CD14-positive monocyte (primary cell): ENCODE measurements at regions not wholly inside any gene's neighbourhood (a gene's known extent, or its start where the extent isn't known, plus 50 kb on each side); places are given as distances from the start of the nearest gene placed in this dataset.
"Not testable (repeated sequence)": the region's sequence is repeated elsewhere in the genome, so short reads cannot be mapped to it uniquely, and the experiment has no call there.

Experiments
- DNase-seq, 3 donors: peaks; one replicate each; pipeline ENCODE4 v3.0.0-alpha.2; 2011 to 2022
- H2AFZ ChIP-seq: 2 replicates; pipeline ENCODE4 v1.6.0; 2012; ENCODE audit warnings: mild to moderate bottlenecking, low read depth, low read length, inconsistent platforms; ENCODE audit not compliant: insufficient read depth, poor library complexity, severe bottlenecking
- H3K27ac ChIP-seq, 2 donors: 1 replicate in 1 of 2; 2 replicates in 1 of 2; pipeline ENCODE4 v1.5.1; 2012 to 2013; ENCODE audit warnings: low read length in 2 of 2, control low read depth in 1 of 2, inconsistent platforms in 1 of 2, low read depth in 1 of 2, mild to moderate bottlenecking in 1 of 2
- H3K27me3 ChIP-seq, 2 donors: one replicate each; pipeline versions ENCODE4 v1.6.0 to v1.6.1; 2011 to 2013; ENCODE audit warnings: low read length in 2 of 2; ENCODE audit not compliant: control insufficient read depth in 2 of 2, insufficient read depth in 2 of 2
- H3K36me3 ChIP-seq, 2 donors: replicated peaks in 1 of 2; 1 replicate in 1 of 2; 2 replicates in 1 of 2; pipeline versions ENCODE4 v1.5.1 to v1.6.1; 2012 to 2013; ENCODE audit warnings: low read length in 2 of 2, control low read depth in 1 of 2, inconsistent platforms in 1 of 2, mild to moderate bottlenecking in 1 of 2; ENCODE audit not compliant: insufficient read depth in 2 of 2, control insufficient read depth in 1 of 2
- H3K4me1 ChIP-seq, 2 donors: 1 replicate in 1 of 2; 2 replicates in 1 of 2; pipeline versions ENCODE4 v1.5.1 to v1.6.1; 2012 to 2013; ENCODE audit warnings: low read length in 2 of 2, control low read depth in 1 of 2, inconsistent platforms in 1 of 2, mild to moderate bottlenecking in 1 of 2, moderate library complexity in 1 of 2; ENCODE audit not compliant: insufficient read depth in 2 of 2, control insufficient read depth in 1 of 2
- H3K4me2 ChIP-seq: replicated peaks from 2 replicates; pipeline ENCODE3; 2012; ENCODE audit warnings: low read length, moderate library complexity, mild to moderate bottlenecking; ENCODE audit not compliant: poor library complexity, severe bottlenecking; ENCODE audit errors: extremely low read depth
- H3K4me3 ChIP-seq, 3 experiments: fragments of 200-600 bp in 1 of 3; sonication (generic) in 1 of 3; replicated peaks in 1 of 3; 1 replicate in 2 of 3; 2 replicates in 1 of 3; pipeline ENCODE4 v1.5.1; 2011 to 2013; ENCODE audit warnings: low read length in 3 of 3, mild to moderate bottlenecking in 3 of 3, control low read depth in 2 of 3, low read depth in 2 of 3, inconsistent platforms in 1 of 3, moderate library complexity in 1 of 3
- H3K79me2 ChIP-seq: 2 replicates; pipeline ENCODE4 v1.6.0; 2012; ENCODE audit warnings: mild to moderate bottlenecking, control low read depth, inconsistent platforms, low read length, moderate library complexity; ENCODE audit not compliant: insufficient read depth
- H3K9ac ChIP-seq: 2 replicates; pipeline ENCODE4 v1.6.0; 2017; ENCODE audit warnings: low read length, mild to moderate bottlenecking; ENCODE audit not compliant: insufficient read depth, poor library complexity, severe bottlenecking
- H3K9me3 ChIP-seq, 2 donors: replicated peaks in 1 of 2; 1 replicate in 1 of 2; 2 replicates in 1 of 2; pipeline versions ENCODE4 v1.5.1 to v1.6.1; 2012 to 2013; ENCODE audit warnings: low read length in 2 of 2, control low read depth in 1 of 2; ENCODE audit not compliant: control insufficient read depth in 1 of 2, insufficient read depth in 1 of 2
- H4K20me1 ChIP-seq: 2 replicates; pipeline ENCODE4 v1.6.0; 2012; ENCODE audit warnings: mild to moderate bottlenecking, low read length, control low read depth, moderate library complexity; ENCODE audit not compliant: insufficient read depth
- H3K27ac Mint-ChIP-seq, 7 donors: one replicate each; pipeline ENCODE4 v1.8.0; 2020; ENCODE audit warnings: mild to moderate bottlenecking in 7 of 7, mixed read lengths in 7 of 7, moderate library complexity in 6 of 7, inconsistent platforms in 2 of 7
- H3K27me3 Mint-ChIP-seq, 3 donors: one replicate each; pipeline ENCODE4 v1.8.0; 2021 to 2022; ENCODE audit warnings: low read depth in 3 of 3, mild to moderate bottlenecking in 3 of 3, mixed read lengths in 3 of 3, moderate library complexity in 3 of 3, inconsistent platforms in 1 of 3
- H3K36me3 Mint-ChIP-seq, 2 donors: one replicate each; pipeline ENCODE4 v1.8.0; 2020; ENCODE audit warnings: mixed read lengths in 2 of 2, inconsistent platforms in 1 of 2, mild to moderate bottlenecking in 1 of 2
- H3K4me1 Mint-ChIP-seq: one replicate; pipeline ENCODE4 v1.8.0; 2020; ENCODE audit warnings: mild to moderate bottlenecking, mixed read lengths
- H3K4me3 Mint-ChIP-seq, 2 donors: one replicate each; pipeline ENCODE4 v1.8.0; 2020; ENCODE audit warnings: mild to moderate bottlenecking in 2 of 2, mixed read lengths in 2 of 2, moderate library complexity in 1 of 2
- H3K9me3 Mint-ChIP-seq, 7 donors: one replicate each; pipeline ENCODE4 v1.8.0; 2020 to 2022; ENCODE audit warnings: mixed read lengths in 7 of 7, mild to moderate bottlenecking in 6 of 7, moderate library complexity in 6 of 7, inconsistent platforms in 2 of 7
- CTCF ChIP-seq: fragments of 200-600 bp; IDR thresholded peaks from one replicate; pipeline ENCODE4 v1.8.0; 2022; ENCODE audit warnings: antibody characterized with exemption, mild to moderate bottlenecking
- WGBS: methylation state at CpG from one replicate; pipeline ENCODE4 v1.1.5; 2013; ENCODE audit warnings: missing lambda C conversion rate; ENCODE audit not compliant: insufficient coverage; 5-methylcytosine and 5-hydroxymethylcytosine counted together
- intact Hi-C, 2 donors: fragments of 100-400 bp; cut with micrococcal nuclease; formaldehyde crosslinking; loops; one replicate each; pipeline versions ENCODE4 v1.15.0 to v1.15.1; 2023

DNA sequence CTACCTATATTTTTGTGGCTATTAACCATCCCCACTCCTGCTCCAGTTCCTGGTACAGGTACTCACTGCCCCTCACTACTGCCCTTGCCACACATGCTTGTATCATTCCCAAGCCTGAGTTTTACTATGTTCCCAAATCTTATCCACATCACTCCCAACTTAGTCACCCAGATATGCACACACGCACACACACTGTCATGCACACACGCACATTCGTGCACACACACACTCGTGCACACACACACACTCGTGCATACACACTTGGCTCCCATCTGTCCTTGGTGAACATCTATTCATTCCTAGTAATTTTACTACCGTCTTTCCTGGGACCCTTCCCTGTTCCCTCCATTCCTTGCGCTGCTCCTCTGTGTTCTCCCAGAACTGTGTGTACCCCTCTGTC lies 287.2 kb upstream of the RNF32 start:
- no peaks in the 10 kb centered on the region for H4K20me1 ChIP-seq
- no peaks in the 10 kb centered on the region for H3K79me2 ChIP-seq
- no peaks in the 10 kb centered on the region for H3K4me1 ChIP-seq
- H3K36me3 ChIP-seq: no peaks in the 10 kb centered on the region
- no peak overlapping the region for H3K9ac ChIP-seq
- no peaks in the 10 kb centered on the region for H3K27me3 ChIP-seq
- no peak overlapping the region for H3K4me2 ChIP-seq
- H3K4me3 ChIP-seq: no peak overlapping the region
- 87% methylated on average over 7 of the region's 7 CpGs for WGBS
- Mint-ChIP-seq H3K9me3 (peaks cover 0 to 3% (median 0%) of the 10 kb centered on the region in 7 donors), H3K4me3 (no peak overlapping the region), H3K4me1 (no peaks in the 10 kb centered on the region), H3K36me3 (no peaks in the 10 kb centered on the region), H3K27me3 (no peaks in the 10 kb centered on the region), H3K27ac (no peak overlapping the region)
- no peaks in the 10 kb centered on the region for H3K9me3 ChIP-seq
- no peak for TF ChIP-seq CTCF
- no peak overlapping the region for H3K27ac ChIP-seq
- intact Hi-C loops: no loop called here
- H2AFZ ChIP-seq: no peak overlapping the region
- no peak for DNase-seq

DNA sequence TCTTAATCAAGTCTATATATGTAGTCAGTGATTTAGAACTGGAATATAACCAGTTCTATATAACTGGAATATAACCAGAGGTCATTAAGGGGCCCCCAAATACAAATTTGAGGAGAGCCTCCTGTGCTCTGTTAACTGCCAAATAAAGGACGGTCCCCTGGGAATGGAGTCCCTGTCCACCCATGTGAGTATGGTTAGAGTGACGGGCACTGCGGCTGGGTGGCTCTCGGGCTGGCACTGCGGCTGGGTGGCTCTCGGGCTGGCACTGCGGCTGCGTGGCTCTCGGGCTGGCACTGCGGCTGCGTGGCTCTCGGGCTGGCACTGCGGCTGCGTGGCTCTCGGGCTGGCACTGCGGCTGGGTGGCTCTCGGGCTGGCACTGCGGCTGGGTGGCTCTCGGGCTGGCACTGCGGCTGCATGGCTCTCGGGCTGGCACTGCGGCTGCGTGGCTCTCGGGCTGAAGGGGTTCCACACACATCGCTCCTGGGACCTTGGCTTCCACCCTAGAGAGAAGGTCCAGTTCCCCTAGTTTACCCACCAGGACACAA lies 292.8 kb upstream of the RNF32 start:
- H2AFZ ChIP-seq, H3K36me3 Mint-ChIP-seq, H3K27ac ChIP-seq, H3K27me3 ChIP-seq, H3K4me1 ChIP-seq, H3K9ac ChIP-seq, H3K79me2 ChIP-seq, DNase-seq, H3K27ac Mint-ChIP-seq, H3K4me1 Mint-ChIP-seq, H3K4me3 Mint-ChIP-seq, H3K4me2 ChIP-seq, H4K20me1 ChIP-seq, H3K4me3 ChIP-seq, H3K27me3 Mint-ChIP-seq, H3K36me3 ChIP-seq, intact Hi-C loops: not testable (repeated sequence)
- 95% methylated on average over 14 of the region's 25 CpGs for WGBS
- H3K9me3 ChIP-seq: peaks cover 20 to 27% of the 10 kb centered on the region in 2 donors
- peaks cover 0 to 11% (median 3%) of the 10 kb centered on the region in 7 donors for H3K9me3 Mint-ChIP-seq
